ENCODE measurements at regions not wholly inside any gene's neighbourhood (a gene's known extent, or its start where the extent isn't known, plus 50 kb on each side); places are given as distances from the start of the nearest gene placed in this dataset.

GRCh38 chr7:136400877-136401276, 423.7 kb upstream of the MTPN start:
- no peaks in the 10 kb centered on the region for H3F3A ChIP-seq (ENCODE audit: low read depth)
- H3K4me1 ChIP-seq (ENCODE audit: insufficient read depth, low read length, poor library complexity, severe bottlenecking): no peaks in the 10 kb centered on the region
- no peak overlapping the region for H3K9ac ChIP-seq (ENCODE audit: low read depth, low read length, poor library complexity, severe bottlenecking)
- no peaks in the 10 kb centered on the region for H3K27me3 ChIP-seq (ENCODE audit: insufficient read depth, low read length, poor library complexity, severe bottlenecking)
- H2AFZ ChIP-seq (ENCODE audit: low read length): no peak overlapping the region
- no peak for TF ChIP-seq CTCF (conservative IDR thresholded peaks at IDR 0.05; ENCODE audit: low read length)
- no peak for TF ChIP-seq EZH2phosphoT487 (IDR thresholded peaks at IDR 0.05; ENCODE audit: borderline replicate concordance)
- H3K4me3 ChIP-seq (ENCODE audit: low read length, poor library complexity, severe bottlenecking): no peak overlapping the region
- no peak overlapping the region for H3K4me2 ChIP-seq (ENCODE audit: low read depth, low read length, poor library complexity, severe bottlenecking)
- H3K36me3 ChIP-seq (ENCODE audit: insufficient read depth, low read length): no peaks in the 10 kb centered on the region
- H3K9me3 ChIP-seq (ENCODE audit: insufficient read depth, low read depth, low read length): no peaks in the 10 kb centered on the region
- no peaks in the 10 kb centered on the region for H3K9me2 ChIP-seq (replicated peaks; ENCODE audit: low read depth, low read length)
- H3K79me2 ChIP-seq (ENCODE audit: insufficient read depth, low read length): no peaks in the 10 kb centered on the region
- no peaks in the 10 kb centered on the region for H4K20me1 ChIP-seq (ENCODE audit: insufficient read depth, low read length, poor library complexity, severe bottlenecking)

DNA sequence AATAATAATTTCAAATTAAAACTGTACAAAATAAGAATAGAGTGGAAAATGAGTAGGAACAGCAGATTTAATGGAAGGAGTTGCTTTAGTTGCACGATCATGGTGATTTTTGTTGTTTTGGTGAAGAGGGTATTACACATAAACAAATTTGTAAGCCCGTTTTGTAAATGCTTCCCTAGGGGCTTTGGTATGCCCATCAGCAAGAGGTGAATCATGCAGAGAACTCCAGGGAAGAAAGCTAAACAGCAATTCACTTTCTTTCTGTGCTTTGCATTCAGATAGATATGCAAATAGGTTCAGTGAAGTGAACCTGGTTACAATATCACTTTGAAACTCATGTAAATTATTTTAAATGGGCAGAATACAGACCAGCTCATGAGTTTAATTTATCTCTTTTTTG, 422.2 kb upstream of the MTPN start:
- H3K36me3 ChIP-seq (ENCODE audit: insufficient read depth, low read length): no peaks in the 10 kb centered on the region
- no peaks in the 10 kb centered on the region for H3K4me1 ChIP-seq (ENCODE audit: insufficient read depth, low read length, poor library complexity, severe bottlenecking)

GRCh38 chr7:136392856-136393255, 415.7 kb upstream of the MTPN start:
- Histone ChIP-seq H3K4me2 (ENCODE audit: low read depth, low read length, poor library complexity, severe bottlenecking) (no peak overlapping the region), H3K9ac (ENCODE audit: low read depth, low read length, poor library complexity, severe bottlenecking) (no peak overlapping the region), H3K79me2 (ENCODE audit: insufficient read depth, low read length) (no peaks in the 10 kb centered on the region), H3K36me3 (ENCODE audit: insufficient read depth, low read length) (no peaks in the 10 kb centered on the region), H2AFZ (ENCODE audit: low read length) (no peak overlapping the region), H3F3A (ENCODE audit: low read depth) (no peaks in the 10 kb centered on the region), H3K9me3 (ENCODE audit: insufficient read depth, low read depth, low read length) (no peaks in the 10 kb centered on the region), H3K9me2 (replicated peaks; ENCODE audit: low read depth, low read length) (no peaks in the 10 kb centered on the region), H3K27me3 (ENCODE audit: insufficient read depth, low read length, poor library complexity, severe bottlenecking) (no peaks in the 10 kb centered on the region), H4K20me1 (ENCODE audit: insufficient read depth, low read length, poor library complexity, severe bottlenecking) (no peaks in the 10 kb centered on the region), H3K4me3 (ENCODE audit: low read length, poor library complexity, severe bottlenecking) (no peak overlapping the region), H3K4me1 (ENCODE audit: insufficient read depth, low read length, poor library complexity, severe bottlenecking) (no peaks in the 10 kb centered on the region)
- TF ChIP-seq EZH2phosphoT487 (IDR thresholded peaks at IDR 0.05; ENCODE audit: borderline replicate concordance) (no peak), CTCF (conservative IDR thresholded peaks at IDR 0.05; ENCODE audit: low read length) (no peak)

More for the DNA sequence above, 422.2 kb upstream of the MTPN start:
- Histone ChIP-seq H3K9ac (ENCODE audit: low read depth, low read length, poor library complexity, severe bottlenecking) (no peak overlapping the region), H3K4me3 (ENCODE audit: low read length, poor library complexity, severe bottlenecking) (no peak overlapping the region), H3K4me2 (ENCODE audit: low read depth, low read length, poor library complexity, severe bottlenecking) (no peak overlapping the region), H3K27me3 (ENCODE audit: insufficient read depth, low read length, poor library complexity, severe bottlenecking) (no peaks in the 10 kb centered on the region), H3K9me3 (ENCODE audit: insufficient read depth, low read depth, low read length) (no peaks in the 10 kb centered on the region), H3K79me2 (ENCODE audit: insufficient read depth, low read length) (no peaks in the 10 kb centered on the region), H4K20me1 (ENCODE audit: insufficient read depth, low read length, poor library complexity, severe bottlenecking) (no peaks in the 10 kb centered on the region), H3F3A (ENCODE audit: low read depth) (no peaks in the 10 kb centered on the region), H3K9me2 (replicated peaks; ENCODE audit: low read depth, low read length) (no peaks in the 10 kb centered on the region), H2AFZ (ENCODE audit: low read length) (no peak overlapping the region)
- no peak for TF ChIP-seq CTCF (conservative IDR thresholded peaks at IDR 0.05; ENCODE audit: low read length)
- no peak for TF ChIP-seq EZH2phosphoT487 (IDR thresholded peaks at IDR 0.05; ENCODE audit: borderline replicate concordance)

Data from Loucy (cell line).